ENCODE measurements at regions not wholly inside any gene's neighbourhood (a gene's known extent, or its start where the extent isn't known, plus 50 kb on each side); places are given as distances from the start of the nearest gene placed in this dataset.

DNA sequence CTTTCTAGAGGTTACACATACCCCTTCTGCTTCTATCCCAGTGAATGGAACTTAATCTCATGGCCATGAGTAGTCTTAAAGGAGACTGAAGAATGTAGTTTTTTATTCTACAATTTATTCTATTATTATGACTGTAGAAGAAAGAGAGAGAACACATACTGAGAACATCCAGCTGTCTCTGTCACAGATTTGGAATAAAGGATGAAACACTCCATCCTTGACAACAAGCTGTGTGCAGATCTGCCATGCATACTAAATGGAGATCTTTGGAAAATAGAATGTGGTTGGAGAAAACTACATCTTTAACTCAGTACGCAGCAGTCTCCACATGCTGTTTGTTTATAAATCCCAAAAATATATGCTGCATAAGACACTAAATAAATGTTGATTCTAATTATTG lies 54.1 kb upstream of the NUDT7 start:
- no peak for DNase-seq

DNA sequence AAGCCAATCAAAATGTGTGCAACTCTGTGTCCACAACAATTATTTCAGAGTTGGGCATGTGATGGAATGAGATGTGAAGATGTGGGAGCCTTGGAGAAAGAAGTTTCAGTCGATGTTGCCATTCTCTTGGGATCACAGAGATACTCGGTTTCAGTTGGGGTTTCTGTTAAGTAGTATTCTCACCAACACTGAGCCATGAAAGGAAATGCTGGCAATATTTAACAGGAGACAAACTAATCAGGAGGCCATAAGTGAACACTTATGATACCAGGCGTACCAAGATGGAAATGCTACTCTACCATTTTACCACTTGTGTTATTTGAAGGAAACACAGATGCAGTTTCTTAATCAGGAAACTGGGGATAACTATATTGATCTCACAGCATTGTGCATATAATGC lies 53.3 kb upstream of the NUDT7 start:
- DNase-seq, result no peak

Data from fibroblast of skin of back (primary cell).